Dedifferentiated amniotic fluid mesenchymal stem cell (primary cell): ENCODE measurements at regions not wholly inside any gene's neighbourhood (a gene's known extent, or its start where the extent isn't known, plus 50 kb on each side); places are given as distances from the start of the nearest gene placed in this dataset.
"Not testable (repeated sequence)": the region's sequence is repeated elsewhere in the genome, so short reads cannot be mapped to it uniquely, and the experiment has no call there.

Source experiments
- DNase-seq: peaks from one replicate; pipeline ENCODE4 v3.0.0-alpha.2; 2016; ENCODE audit errors: extremely low spot score

DNA sequence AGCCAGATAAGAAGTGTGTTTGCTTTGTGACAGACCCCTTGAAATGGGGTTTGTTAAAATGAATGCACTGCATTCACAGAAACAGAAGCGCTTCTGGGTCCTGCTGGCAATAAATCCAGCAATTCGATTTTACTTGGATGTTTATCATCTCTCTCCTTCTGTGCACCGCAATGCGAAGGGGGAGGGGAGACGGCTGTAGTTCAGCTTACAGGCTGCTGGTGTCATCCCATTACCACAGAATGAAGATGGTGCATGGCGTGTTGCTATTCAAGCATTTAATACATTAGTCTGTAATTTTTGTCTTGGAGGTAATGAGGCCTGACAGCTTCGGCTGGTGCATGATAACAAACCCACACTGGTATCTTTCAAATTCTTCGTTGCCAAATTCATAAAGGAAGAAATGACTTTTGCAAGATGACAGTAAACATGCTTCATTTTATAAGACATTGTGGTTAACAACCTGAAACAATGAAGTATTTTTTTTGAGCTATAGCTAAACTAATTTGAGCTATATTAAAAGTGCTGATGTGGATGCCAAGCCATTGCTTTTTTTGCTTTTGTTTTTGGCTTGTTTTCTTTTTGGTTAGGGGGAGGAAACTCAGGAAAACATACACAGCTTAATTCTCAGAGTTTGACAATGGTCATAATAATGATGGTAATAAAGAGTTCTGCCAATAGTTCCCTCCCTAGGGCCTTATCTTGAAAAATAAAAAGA lies 418.3 kb downstream of the OTOL1 start:
- DNase-seq = no peak

- no peak for DNase-seq
These were observed 418.8 kb downstream of the OTOL1 start for GRCh38 chr3:161915418-161915750.

GRCh38 chr3:161920196-161920595 lies 423.6 kb downstream of the OTOL1 start:
- DNase-seq = peak; percentile 15

GRCh38 chr3:161925749-161926360 lies 429.2 kb downstream of the OTOL1 start:
- no peak for DNase-seq

DNA sequence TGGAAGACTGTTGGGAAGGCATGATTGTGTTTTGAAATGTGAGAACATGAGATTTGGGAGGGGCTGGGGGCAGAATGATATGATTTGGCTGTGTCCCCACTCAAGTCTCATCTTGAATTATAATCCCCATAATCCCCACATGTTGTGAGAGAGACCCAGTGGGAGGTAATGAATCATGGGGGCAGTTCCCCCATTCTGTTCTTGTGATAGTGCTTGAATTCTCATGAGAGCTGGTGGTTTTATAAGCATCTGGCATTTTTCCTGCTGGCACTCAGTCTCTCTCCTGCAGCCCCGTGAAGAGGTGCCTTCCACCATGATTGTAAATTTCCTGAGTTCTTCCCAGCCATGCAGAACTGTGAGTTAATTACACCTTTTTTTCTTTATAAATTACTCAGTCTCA lies 430.5 kb downstream of the OTOL1 start:
- DNase-seq = no peak

DNA sequence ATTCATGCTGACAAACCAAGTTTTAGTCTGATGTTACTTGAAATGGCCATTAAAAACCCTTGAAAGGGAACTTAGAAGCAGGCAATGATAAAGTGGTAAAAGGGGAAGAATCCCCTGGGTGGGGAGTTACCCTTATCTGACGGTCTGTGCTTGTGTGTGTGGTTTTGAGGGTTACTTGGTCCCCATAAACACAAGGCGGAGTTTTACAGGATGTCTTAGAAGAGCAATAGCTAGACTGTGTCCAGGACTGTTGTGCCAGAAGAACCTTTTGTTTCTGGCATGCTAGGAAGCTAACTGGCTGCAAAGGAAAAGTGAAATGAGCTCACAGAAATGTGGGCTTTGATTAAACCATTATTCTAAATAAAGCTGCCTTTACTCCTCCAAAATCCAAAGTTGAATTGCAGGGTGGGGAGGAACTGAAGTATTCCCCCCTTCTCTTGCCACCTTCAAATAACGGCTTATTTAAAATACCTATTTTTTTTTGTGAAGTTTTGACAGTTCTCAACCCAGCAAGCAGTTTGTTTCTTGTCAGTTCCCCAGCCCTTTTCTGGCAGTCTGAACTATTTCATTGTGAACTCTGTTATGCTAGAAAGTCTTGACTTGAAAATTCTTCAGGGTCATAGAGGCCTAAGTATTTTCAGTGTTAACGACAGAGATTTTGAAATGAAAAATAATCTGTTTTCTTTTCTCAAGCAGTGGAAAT lies 443.5 kb downstream of the OTOL1 start:
- DNase-seq = no peak

GRCh38 chr3:161940621-161940965 lies 444.0 kb downstream of the OTOL1 start:
- DNase-seq = no peak

- no peak for DNase-seq
These were observed 445.3 kb downstream of the OTOL1 start for GRCh38 chr3:161941891-161942290.

DNA sequence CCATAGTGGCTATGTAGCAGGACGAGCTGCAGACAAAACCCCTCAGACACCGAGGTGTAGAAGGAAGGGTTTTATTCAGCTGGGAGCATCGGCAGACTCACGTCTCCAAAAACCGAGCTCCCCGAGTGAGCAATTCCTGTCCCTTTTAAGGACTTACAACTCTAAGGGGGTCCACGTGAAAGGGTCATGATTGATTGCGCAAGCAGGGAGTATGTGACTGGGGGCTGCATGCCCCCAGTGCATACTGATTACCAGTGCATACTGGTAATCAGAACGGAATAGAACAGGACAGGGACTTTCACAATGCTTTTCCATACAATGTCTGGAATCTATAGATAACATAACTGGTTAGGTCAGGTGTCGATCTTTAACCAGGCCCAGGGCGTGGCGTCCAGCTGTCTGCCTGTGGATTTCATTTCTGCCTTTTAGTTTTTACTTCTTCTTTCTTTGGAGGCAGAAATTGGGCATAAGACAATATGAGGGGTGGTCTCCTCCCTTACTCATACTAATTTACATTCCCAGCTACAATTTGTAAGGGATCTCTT lies 447.3 kb downstream of the OTOL1 start:
- not testable (repeated sequence) for DNase-seq

DNA sequence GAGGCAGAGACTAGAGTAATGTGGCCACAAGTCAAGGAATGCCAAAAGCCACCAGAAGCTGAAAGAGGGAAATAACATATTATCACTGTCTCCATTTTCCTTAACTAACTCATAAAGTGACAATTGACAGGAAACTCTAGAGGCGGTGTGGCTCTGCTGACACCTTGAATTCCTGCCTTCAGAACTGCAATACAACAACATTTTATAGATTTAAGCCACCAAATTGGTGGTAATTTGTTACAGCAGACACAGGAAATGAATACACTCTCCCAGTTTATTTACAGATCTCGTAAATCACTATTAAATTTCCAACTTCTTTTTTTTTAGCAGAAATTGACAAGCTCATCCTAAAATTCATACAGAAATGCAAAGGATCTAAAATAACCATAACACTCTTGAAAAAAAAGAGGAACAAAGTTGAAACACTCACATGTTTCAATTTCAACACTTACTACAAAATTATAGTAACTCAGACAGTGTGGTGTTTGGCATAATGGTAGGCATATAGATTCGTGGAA lies 449.9 kb downstream of the OTOL1 start:
- DNase-seq = no peak

DNA sequence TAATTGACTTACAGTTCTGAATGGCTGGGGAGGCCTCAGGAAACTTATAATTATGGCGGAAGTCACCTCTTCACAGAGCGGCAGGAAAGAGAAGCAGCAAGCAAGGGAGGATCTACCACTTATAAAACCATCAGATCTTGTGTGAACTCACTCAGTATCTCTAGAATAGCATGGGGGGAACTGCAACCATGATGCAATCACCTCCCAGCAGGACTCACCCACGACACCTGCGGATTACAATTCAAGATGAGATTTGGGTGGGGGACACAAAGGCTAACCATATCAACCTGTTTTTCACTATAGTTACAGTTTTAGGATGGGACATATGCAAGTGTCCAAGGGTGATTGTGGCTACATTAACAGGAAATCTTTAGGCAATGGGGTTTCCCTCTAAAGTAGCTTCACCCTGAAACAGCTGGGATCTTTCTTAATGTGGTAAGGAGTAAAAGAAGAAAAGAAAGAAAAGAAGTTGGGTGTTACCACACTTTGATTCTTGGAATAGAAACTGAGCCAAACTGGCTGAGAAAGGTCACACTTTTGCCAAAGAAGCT lies 453.8 kb downstream of the OTOL1 start:
- no peak for DNase-seq

GRCh38 chr3:161957467-161957866 lies 460.9 kb downstream of the OTOL1 start:
- DNase-seq = no peak

DNA sequence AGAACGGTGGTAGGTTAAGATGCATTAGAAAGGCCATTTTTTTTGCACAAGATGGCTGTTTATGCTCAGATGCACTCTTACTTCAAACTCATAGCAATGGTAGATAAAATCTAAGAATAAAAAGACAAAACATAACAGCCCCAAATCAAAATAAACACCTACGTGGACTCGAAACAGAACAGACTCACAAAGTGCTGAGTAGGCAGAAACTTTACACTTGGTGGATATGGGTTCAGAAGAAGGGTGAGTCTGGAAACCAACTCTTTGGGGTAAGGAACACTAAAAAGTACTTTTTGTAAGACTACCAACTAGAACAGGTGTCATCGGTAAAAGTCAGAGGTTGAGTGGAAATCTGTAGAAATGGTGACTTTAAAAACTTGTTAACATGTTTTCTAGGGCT lies 468.2 kb downstream of the OTOL1 start:
- no peak for DNase-seq

GRCh38 chr3:161969867-161970266 lies 473.3 kb downstream of the OTOL1 start:
- peak; percentile 32 for DNase-seq

GRCh38 chr3:161975201-161975600 lies 478.6 kb downstream of the OTOL1 start:
- no peak for DNase-seq

- peak; percentile 19 for DNase-seq
These were observed 480.5 kb downstream of the OTOL1 start for GRCh38 chr3:161977063-161977462.

GRCh38 chr3:161977850-161978249 lies 481.2 kb downstream of the OTOL1 start:
- no peak for DNase-seq

- no peak for DNase-seq
These were observed 491.3 kb downstream of the OTOL1 start for GRCh38 chr3:161987933-161988332.

- DNase-seq = no peak
These were observed 492.4 kb downstream of the OTOL1 start for GRCh38 chr3:161989012-161989411.

DNA sequence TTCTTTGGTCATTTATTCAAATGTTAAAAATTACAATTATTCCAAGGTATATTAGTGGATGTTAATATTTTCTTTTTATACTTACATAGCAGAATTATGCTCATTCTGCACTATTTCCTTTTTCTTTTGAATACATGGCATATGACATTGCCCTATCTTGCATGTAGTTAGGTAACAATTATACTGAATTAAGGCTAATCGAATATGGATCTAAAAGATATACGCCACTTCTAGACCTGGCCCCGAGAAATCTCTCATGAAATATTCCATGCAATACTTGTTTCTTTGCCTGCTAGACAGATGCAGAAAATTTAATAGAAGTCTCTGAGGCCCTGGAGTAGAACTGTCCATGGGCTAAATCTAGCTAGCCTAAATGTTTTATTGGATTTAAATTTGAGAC lies 493.4 kb downstream of the OTOL1 start:
- no peak for DNase-seq

DNA sequence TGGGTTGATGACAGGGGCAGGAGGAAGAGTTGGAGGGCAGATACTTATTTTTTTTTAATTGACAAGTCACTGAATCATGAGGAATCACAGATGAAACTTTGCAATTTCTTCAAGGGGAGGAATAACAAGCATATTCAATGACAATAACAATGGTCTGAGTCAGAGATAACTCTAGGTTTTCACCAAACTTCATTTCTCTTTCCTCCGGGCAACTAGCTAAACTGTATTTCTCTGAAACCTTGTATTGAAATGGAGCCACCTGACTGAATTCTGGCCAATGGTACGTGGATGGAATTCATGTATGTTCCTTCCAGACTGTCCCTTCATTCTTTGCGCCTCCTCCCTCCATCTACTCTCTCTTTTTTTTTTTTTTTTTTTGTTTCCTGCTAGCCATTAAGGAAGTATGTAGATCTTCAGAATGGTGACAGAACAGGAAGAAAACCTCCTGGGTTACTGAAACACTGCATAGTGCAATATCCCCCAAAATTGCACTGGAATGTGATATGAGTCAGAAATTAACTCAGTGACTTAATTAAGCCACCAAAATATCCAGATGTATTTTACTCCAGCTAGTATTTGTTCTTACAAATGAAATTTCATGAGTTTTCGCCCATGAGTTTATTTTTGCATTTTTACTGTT lies 495.4 kb downstream of the OTOL1 start:
- DNase-seq = no peak

DNA sequence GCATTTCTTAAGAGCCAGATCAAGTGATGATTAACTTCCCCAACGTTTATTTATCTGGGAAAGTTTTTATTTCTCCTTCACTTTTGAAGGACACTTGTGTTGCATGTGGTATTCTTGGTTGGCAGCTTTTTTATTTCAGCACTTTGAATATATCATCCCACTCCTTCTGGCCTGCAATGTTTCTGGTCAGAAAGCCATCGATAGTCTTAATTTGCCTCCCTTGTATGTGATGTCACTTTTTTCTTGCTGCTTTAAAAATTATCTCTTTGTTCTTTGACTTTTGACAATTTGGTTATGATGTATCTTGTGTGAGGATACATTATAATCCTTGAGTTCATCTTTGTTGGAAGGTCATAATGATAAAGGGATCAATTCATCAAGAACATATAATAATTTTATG lies 503.2 kb downstream of the OTOL1 start:
- DNase-seq = no peak
